Stimulated activated naive CD8-positive, alpha-beta T cell treated with anti-CD3 and anti-CD28 coated beads, Interleukin-15, amount 100 ng/mL, for 72 hours (primary cell): ENCODE measurements at regions not wholly inside any gene's neighbourhood (a gene's known extent, or its start where the extent isn't known, plus 50 kb on each side); places are given as distances from the start of the nearest gene placed in this dataset.
"Not testable (repeated sequence)": the region's sequence is repeated elsewhere in the genome, so short reads cannot be mapped to it uniquely, and the experiment has no call there.

Experiments
- ATAC-seq: fragments of 150-1000 bp; cut with Tn5 transposase; 2 replicates; pipeline ENCODE4 v1.10.0; 2021; ENCODE audit warnings: mild to moderate bottlenecking, moderate library complexity
- DNase-seq, 2 donors: peaks; one replicate each; pipeline ENCODE4 v3.0.0; 2021 to 2022
- H3K27ac Mint-ChIP-seq, 2 donors: one replicate each; pipeline ENCODE4 v1.8.0; 2022; ENCODE audit warnings: mild to moderate bottlenecking in 2 of 2, mixed read lengths in 2 of 2, moderate library complexity in 2 of 2
- H3K27me3 Mint-ChIP-seq: one replicate; pipeline ENCODE4 v1.8.0; 2022; ENCODE audit warnings: mixed read lengths
- H3K4me1 Mint-ChIP-seq: one replicate; pipeline ENCODE4 v1.8.0; 2022; ENCODE audit warnings: mild to moderate bottlenecking, mixed read lengths
- H3K4me3 Mint-ChIP-seq, 2 donors: one replicate each; pipeline ENCODE4 v1.8.0; 2022; ENCODE audit warnings: mild to moderate bottlenecking in 2 of 2, mixed read lengths in 2 of 2, moderate library complexity in 1 of 2
- H3K9me3 Mint-ChIP-seq, 2 donors: one replicate each; pipeline ENCODE4 v1.8.0; 2022; ENCODE audit warnings: mixed read lengths in 2 of 2

DNA sequence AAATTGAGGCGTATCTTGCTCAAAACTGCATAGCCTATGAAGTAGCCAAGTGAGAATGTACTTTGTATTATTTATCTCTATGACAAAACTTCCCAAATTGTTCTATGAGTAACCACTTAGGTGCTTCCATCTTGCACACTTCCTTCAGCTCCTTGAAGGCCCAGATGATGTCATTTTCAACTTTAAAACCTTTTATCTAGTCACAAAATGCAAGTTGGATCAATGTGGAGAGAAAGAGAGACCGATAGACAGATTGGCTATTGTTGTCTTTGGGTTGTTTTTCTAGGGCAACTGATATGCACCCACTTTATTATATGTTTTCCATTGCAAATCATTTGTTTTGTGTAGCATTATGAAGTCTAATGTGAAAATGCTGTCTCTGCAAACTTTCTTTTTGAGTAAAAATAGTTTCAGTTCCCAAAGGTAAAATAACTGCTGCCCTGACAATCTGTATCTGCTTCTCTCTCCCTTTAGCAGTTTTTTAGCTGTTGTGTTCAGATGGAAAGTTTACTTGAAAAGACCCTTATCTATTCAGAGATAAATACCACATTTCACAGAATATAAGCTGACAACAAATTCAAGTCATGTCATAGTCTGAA lies 73.7 kb upstream of the CITED2 start:
- ATAC-seq (no peak), DNase-seq (no peak)
- no peaks in the 10 kb centered on the region for H3K4me1 Mint-ChIP-seq
- no peaks in the 10 kb centered on the region for H3K9me3 Mint-ChIP-seq
- H3K27ac Mint-ChIP-seq = peak overlapping the region in 1 of 2 donors; percentile 18
- no peak overlapping the region for H3K4me3 Mint-ChIP-seq
- H3K27me3 Mint-ChIP-seq = no peaks in the 10 kb centered on the region

DNA sequence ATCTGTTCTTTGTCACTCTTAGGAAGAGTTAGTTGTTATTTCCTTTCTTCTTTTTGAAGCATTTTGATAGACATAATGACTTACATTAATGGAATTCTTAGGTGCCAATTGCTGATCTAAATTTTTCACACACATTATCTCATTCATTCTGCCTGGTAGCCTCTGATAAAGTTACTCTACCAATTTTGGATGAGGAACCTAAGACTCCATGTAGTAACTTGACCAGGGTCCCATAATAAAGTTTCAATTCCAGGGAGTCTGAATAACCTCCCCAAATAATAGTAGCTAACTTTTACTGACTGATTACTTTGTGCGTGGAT lies 73.2 kb upstream of the CITED2 start:
- Mint-ChIP-seq H3K4me1 (no peaks in the 10 kb centered on the region), H3K9me3 (no peaks in the 10 kb centered on the region), H3K4me3 (no peak overlapping the region), H3K27ac (no peak overlapping the region), H3K27me3 (no peaks in the 10 kb centered on the region)
- DNase-seq = no peak
- no peak for ATAC-seq

DNA sequence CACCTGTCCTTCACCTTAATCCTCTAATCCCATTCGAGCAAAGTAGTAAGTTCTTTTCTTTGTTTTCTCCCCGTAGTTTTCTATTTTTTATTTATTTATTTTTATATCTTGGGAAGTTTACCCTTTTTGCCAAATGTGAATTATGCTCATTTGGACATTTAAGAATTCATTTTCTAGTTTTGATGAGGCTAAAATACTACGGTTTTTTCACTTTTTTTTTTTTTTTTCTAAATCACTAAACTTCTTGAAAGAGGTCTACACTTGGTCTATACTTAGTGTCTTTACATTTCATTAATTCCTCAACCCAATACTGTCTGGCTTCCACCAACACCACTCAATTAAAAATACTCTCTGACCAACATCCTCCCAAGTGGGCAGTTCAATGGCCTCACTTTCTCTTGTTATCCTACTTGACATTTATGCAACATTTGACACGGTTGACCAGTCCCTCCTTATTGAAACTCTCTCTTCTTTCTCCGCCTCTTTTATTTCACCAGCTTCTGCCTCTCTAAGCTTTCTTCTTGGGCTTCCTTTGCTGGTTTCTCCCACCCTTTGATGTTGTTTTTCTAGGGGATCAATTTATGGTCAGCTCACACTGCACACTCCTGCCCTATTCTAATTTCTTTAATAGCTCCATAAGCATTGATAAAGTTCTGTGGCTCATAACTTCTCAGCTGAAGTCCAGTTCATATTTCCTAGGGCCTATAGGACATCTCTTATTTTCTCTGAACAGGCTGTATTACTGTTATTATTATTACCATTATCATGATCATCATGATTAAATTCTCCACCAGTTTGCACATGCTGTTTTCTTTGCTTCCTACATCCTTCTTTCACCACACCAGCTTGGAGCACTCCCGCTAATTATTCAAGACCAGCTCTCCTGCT lies 72.6 kb upstream of the CITED2 start:
- Mint-ChIP-seq H3K4me1 (peaks cover 6% of the 10 kb centered on the region), H3K4me3 (no peak overlapping the region), H3K27ac (no peak overlapping the region), H3K27me3 (no peaks in the 10 kb centered on the region), H3K9me3 (no peaks in the 10 kb centered on the region)
- ATAC-seq (no peak), DNase-seq (no peak)

DNA sequence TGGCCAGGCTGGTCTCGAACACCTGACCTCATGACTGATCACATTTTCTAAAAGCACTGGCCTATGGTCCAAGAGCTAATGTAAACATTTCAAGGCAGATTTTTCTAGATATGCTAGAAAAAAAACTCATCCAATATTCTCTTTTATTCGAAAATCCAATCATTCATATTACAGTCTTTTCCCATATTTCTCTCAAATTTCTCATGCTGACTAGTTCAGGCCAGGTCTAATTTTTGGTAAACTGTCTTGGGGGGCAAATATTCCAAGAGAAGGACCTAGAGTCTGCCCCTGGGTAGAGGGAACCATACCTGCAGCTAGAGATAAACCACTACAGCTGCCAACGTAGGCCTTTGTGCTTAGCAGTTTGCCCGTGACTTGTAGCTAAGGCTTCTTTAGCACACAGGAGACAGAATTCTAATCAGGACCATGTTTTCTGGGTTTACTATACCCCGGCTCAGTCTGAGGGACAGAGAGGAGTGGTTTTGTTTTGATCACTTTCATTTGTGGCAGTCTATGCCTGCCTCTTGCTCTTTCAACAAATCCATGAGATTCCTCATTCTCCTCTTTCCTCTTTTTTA lies 71.8 kb upstream of the CITED2 start:
- Mint-ChIP-seq H3K4me3 (no peak overlapping the region), H3K27me3 (no peaks in the 10 kb centered on the region), H3K4me1 (peaks cover 8% of the 10 kb centered on the region), H3K9me3 (no peaks in the 10 kb centered on the region), H3K27ac (no peak overlapping the region)
- ATAC-seq = no peak
- DNase-seq = no peak

DNA sequence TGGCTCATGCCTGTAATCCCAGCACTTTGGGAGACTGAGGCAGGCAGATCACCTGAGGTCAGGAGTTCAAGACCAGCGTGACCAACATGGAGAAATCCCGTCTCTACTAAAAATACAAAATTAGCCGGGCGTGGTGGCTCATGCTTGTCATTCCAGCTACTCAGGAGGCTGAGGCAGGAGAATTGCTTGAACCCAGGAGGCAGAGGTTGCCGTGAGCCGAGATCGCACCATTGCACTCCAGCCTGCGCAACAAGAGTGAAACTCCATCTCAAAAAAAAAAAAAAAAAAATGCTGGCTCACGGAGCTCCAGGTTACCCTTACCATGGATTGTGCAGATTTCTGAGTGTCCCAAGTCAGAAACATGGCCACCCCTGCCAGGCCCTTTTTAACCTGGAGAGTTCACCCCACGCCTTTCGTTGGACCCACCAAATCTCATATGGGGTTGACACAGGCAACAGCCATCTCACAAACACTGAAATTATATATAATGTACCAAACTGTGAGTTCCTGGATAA lies 69.9 kb upstream of the CITED2 start:
- H3K27me3 Mint-ChIP-seq, DNase-seq, H3K27ac Mint-ChIP-seq, ATAC-seq, H3K9me3 Mint-ChIP-seq, H3K4me3 Mint-ChIP-seq, H3K4me1 Mint-ChIP-seq: not testable (repeated sequence)

DNA sequence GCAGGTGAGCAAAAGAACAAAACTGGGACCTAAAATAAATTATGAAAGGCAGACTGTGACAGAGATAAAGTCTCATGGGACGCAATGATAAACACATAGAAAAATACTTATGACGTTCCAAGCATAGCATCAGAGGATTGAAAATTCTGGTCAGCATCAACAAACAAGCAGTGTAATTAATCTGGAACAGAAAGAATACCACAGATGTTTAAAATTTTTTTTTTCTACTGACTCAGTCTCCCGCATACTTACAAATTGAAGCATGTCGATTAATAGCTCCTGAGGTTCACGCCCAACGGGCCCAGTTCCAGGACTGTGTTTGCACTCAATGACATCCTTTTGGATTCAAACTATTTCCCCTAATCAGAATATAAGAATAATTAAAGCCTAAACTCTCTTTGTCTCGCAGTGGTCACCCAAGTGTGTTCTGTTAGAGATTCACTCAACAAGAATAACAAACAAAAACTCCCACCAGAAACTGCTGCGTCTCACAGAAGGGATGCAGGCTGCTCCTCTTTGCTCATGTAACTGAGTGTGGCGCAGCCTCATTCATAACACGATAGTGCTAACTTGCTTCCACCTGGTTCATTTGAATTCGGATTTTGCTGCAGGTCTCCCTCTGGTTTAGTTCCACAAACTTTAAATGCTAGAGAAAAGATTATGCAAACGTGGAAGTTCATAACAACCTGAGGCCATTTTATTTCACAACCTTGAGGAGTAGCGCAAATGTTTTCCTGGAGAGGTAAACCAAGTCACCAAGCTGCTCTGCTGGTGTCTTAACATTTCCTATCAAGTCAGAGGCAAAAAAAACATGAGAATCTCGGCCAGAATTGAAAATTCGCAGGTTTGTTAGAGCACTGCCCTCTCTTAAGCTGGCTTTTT lies 69.0 kb upstream of the CITED2 start:
- H3K27ac Mint-ChIP-seq = no peak overlapping the region
- DNase-seq (no peak), ATAC-seq (no peak)
- no peaks in the 10 kb centered on the region for H3K27me3 Mint-ChIP-seq
- no peaks in the 10 kb centered on the region for H3K9me3 Mint-ChIP-seq
- H3K4me1 Mint-ChIP-seq = peaks cover 8% of the 10 kb centered on the region
- no peak overlapping the region for H3K4me3 Mint-ChIP-seq

DNA sequence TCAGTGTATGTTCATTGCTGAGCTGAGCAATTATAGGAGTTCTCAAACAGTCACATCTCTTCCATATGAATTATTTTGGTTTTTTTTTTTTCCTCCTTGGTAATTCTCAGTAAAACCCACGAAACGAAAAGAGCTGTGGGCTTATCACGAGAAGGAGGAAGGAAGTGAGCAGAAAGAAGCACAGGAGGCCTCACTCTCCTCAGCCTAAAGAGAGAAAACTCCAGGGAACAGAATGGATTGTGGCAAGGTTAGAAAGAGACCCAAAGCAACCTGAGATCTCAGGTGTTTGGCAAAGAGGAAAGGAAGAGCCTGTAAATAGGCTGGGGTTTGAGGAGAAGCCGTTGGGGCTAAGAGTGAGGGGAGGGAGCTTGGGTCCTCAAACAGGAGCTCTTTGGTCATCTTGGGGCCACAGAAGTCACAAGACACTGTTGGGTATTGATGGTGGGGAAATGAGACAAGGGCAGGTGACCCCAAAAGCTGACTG lies 67.8 kb upstream of the CITED2 start:
- H3K4me3 Mint-ChIP-seq = peak overlapping the region in 1 of 2 donors; percentile 0
- no peaks in the 10 kb centered on the region for H3K27me3 Mint-ChIP-seq
- DNase-seq = no peak
- no peaks in the 10 kb centered on the region for H3K9me3 Mint-ChIP-seq
- peak overlapping the region; percentile 42 to 62 for H3K27ac Mint-ChIP-seq
- ATAC-seq = peak; percentile 28
- peaks cover 8% of the 10 kb centered on the region for H3K4me1 Mint-ChIP-seq

DNA sequence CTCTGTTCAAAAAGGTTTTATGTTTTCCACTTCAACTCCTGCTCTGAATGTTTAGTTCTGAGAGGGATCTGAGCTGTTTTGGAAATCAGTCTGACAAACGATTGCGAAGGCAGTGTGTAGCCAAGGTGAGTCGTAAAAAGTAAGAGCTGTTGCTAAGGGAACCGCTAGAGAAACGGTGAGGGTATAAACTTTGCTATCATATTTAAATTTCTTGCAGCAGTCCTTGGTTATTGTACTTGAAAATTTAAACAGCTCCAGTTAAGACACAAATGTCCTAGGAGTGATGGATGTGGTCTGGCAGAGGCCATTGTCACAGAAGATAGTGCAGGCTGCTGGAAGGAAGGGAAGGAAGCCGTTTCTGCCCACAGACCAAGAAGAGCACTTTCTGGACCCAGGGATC lies 64.9 kb upstream of the CITED2 start:
- no peak overlapping the region for H3K4me3 Mint-ChIP-seq
- no peak overlapping the region for H3K27ac Mint-ChIP-seq
- ATAC-seq (no peak), DNase-seq (no peak)
- H3K9me3 Mint-ChIP-seq = no peaks in the 10 kb centered on the region
- H3K27me3 Mint-ChIP-seq = no peaks in the 10 kb centered on the region
- peaks cover 8% of the 10 kb centered on the region for H3K4me1 Mint-ChIP-seq

DNA sequence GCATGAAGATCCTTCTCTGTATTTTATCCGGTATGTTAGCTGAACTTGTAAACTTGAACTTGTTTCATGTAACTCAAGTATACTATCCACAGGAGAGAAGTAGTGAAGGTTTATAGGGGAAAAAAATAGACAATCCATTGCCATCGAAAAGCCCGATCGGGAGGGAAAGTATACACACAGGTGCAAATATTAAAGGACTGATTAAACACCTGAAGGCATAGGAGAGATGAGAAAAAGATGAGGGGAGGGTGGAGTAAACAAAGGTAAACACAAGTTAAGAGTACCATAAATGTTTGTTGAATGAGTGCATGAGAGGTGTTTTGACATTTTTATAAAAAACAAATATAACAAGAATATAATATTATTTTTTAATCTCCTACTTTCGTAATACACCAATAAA lies 64.3 kb upstream of the CITED2 start:
- Mint-ChIP-seq H3K4me3 (no peak overlapping the region), H3K9me3 (no peaks in the 10 kb centered on the region), H3K27ac (peak overlapping the region in 1 of 2 donors; percentile 29), H3K27me3 (no peaks in the 10 kb centered on the region), H3K4me1 (peaks cover 8% of the 10 kb centered on the region)
- ATAC-seq (no peak), DNase-seq (no peak)

DNA sequence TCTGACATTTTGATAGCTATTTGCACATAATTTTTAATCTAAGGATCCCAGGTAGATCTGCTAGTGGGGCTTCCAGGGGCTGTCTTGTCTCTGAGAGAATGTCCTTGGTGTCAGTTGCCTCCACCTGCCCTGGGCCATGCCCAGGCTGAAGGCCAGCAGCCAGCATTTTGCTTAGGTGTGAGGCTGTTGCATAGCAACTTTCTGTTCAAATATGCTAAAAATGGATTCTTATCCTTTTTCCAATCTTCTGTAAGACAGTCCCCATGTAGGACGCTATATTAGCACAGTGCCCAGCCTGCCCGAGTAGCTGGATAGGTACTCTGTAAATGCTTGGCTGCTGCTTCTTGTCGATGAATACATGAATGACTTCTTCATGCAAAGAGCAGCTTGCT lies 62.5 kb upstream of the CITED2 start:
- H3K27me3 Mint-ChIP-seq = no peaks in the 10 kb centered on the region
- ATAC-seq = no peak
- DNase-seq = no peak
- no peak overlapping the region for H3K4me3 Mint-ChIP-seq
- H3K9me3 Mint-ChIP-seq = peaks cover 8 to 9% of the 10 kb centered on the region in 2 donors
- peaks cover 1% of the 10 kb centered on the region for H3K4me1 Mint-ChIP-seq
- H3K27ac Mint-ChIP-seq = no peak overlapping the region

DNA sequence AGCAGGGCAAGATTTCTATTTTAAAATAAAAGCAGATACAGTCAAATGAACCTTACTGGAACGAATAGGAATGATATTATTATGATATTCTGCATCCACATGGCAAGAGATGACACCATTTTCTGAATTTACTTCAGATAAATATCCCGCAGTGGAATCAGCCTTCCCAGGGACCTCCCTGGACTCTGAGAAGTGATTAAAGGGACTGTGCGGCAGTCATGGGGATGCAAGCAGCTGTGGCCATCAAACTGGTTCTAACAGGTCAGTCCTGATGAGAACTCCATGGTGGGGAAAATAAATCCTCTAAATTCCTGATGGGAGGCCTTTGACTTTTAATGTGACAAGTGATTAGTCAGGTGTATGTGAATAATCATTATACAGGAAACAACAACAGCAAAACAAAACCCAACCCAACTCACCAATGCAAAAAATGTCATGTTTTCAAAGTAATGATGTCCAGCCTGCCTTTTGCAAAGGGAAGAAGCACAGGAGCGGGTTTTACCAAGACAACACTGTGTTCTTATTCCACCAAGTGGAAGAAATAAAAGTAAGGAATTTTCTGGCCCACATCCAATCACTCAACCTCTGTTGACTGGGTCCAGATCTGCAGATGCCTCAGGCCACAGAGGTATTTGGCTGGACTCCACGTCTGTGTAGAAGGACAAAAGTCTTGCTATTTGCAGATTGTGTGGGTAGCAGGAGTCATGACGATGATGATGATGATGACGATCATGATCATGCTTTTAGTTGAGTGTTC lies 61.9 kb upstream of the CITED2 start:
- ATAC-seq = no peak
- Mint-ChIP-seq H3K27ac (no peak overlapping the region), H3K9me3 (peaks cover 10 to 15% of the 10 kb centered on the region in 2 donors), H3K4me3 (no peak overlapping the region), H3K4me1 (no peaks in the 10 kb centered on the region), H3K27me3 (no peaks in the 10 kb centered on the region)
- no peak for DNase-seq

DNA sequence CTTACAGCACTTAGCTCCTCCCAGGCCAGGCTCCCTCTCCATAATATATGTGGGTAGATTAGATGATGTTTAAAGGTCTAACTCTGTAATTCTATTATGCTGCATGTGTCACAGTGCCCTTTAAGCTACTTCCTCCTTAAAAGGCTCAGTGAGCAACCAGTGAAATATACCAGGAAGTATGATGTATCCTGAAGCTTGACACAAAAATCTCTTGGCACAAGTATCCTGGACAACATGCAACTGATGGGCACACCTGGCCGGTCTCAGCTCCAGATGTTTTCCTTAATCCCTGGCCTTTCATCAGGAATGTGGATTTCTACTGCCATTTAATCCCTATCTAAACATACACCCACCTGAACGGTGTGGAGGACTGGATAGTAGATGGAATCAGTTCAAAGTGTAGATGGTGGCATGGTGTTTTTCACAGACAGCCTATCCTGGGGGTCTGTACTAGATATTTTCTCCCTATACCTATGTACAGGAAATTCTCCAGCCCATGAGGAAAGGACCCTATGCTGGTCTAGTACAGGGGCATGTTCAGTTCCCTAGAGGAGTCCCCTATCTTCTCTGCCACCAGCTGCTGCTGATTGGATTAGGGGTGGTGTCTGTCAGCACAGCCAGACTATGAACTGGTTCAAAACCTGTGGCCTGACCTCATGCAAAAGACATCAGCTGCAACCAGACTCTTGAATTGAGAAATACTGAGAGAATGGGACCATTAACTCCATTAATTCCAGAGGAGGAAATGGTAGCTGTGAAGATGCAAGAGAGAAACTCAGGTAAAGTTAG lies 59.4 kb upstream of the CITED2 start:
- H3K4me3 Mint-ChIP-seq = no peak overlapping the region
- ATAC-seq = no peak

DNA sequence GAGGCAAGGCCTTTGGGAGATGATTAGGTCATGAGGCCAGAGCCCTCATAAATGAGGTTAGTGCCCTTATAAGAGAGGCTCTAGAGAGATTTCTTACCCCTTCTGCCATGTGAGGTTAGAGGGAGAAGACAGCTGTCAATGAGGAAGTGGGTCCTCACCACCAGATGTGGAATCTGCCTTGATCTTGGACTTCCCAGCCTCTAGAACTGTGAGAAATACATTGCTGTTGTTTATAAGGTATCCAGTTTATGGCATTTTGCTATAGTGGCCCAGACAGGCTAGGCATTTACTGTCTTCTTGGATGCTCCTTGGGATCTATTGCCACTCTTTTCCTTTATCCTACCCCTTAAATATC lies 57.1 kb upstream of the CITED2 start:
- DNase-seq (no peak), ATAC-seq (no peak)
- Mint-ChIP-seq H3K4me3 (no peak overlapping the region), H3K27me3 (peaks cover 14% of the 10 kb centered on the region), H3K9me3 (peaks cover 10 to 18% of the 10 kb centered on the region in 2 donors), H3K27ac (no peak overlapping the region), H3K4me1 (no peaks in the 10 kb centered on the region)

More for the DNA sequence above, 59.4 kb upstream of the CITED2 start:
- Mint-ChIP-seq H3K27ac (peak overlapping the region in 1 of 2 donors; percentile 37), H3K27me3 (peaks cover 9% of the 10 kb centered on the region), H3K9me3 (peaks cover 10 to 18% of the 10 kb centered on the region in 2 donors), H3K4me1 (no peaks in the 10 kb centered on the region)
- no peak for DNase-seq

DNA sequence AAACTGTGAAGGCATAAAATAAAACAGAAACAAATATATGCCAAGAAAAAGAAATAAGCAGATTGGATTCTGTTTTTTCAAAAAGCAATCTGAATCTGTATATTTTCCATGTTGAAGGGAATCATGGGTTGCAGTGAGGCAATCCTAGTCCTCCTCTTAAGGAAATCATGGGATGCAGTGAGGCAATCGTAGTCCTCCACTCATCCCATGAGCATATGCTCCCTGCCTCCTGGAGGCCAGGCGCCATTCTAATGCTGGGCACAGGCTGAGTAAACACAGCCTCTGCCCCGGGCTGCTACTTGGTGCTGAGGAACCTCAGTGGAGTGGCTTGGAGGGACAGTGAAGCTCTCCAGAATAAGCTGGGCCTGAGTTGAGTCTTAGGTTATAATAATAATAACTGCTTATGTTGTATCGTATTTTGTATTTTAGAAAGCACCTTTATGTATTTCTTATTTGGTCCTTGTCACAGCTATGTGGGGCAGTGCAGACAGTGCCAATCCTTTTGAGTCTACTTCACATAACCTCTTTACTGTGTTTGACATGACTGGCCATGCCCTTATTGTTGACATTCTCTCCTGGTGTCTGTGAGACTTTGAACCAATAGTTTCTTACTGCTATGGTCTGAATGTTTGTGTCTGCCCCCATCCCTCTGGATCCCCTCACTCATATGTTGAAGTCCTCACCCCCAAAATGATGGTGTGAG lies 56.6 kb upstream of the CITED2 start:
- ATAC-seq = no peak
- H3K4me3 Mint-ChIP-seq = no peak overlapping the region

More for the DNA sequence above, 56.6 kb upstream of the CITED2 start:
- Mint-ChIP-seq H3K9me3 (peaks cover 10 to 18% of the 10 kb centered on the region in 2 donors), H3K27ac (no peak overlapping the region), H3K27me3 (peaks cover 17% of the 10 kb centered on the region), H3K4me1 (no peaks in the 10 kb centered on the region)
- no peak for DNase-seq
